NCI-H2107 treated with DMSO at 0.1 percent for 48 hours (cell line): ENCODE measurements at regions not wholly inside any gene's neighbourhood (a gene's known extent, or its start where the extent isn't known, plus 50 kb on each side); places are given as distances from the start of the nearest gene placed in this dataset.

Experiments used
- DNase-seq: peaks from one replicate; lab custom pipeline; 2025; ENCODE audit not compliant: unreplicated experiment; lab: John Stamatoyannopoulos, UW

- no peak for DNase-seq
Observed at GRCh38 chr3:152051501-152052404, 178.3 kb downstream of the SUCNR1 start.

DNA sequence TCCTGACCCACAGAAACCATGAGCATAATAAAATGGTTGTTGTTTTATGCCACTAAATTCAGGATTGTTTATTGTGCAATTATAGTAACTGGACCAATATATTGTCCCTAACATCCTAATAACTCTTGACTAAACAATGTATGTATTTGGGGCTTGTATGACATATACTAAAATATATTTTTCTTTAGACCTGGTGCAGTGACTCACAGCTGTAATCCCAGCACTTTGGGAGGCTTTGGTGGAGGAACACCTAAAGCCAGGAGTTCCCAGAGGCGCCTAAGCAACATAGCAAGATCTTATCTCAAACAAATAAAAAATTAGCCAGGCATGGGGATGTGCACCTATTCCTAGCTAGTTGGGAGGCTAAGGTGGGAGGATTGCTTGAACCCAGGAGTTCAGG, 180.4 kb downstream of the SUCNR1 start:
- DNase-seq: no peak

DNA sequence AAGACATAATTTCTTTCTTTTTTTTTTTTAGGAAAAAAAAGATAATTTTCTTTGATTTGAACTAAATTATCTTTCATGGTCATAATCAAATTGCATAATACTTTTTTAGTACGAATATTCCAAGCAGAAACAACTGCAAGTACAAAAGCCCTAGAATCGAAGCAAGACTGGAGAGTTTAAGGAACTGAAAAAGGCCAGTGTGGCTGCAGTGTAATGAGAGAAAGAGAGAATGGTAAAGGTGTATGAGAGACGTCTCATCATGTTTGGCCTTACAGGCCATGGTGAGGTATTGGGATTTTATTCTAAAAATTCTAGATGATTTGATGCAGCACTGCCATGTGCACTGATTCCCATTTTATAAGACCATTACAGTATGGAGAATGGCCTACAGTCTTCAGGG, 180.9 kb downstream of the SUCNR1 start:
- no peak for DNase-seq

- DNase-seq: no peak
Observed at GRCh38 chr3:152056073-152056472, 182.6 kb downstream of the SUCNR1 start.

DNA sequence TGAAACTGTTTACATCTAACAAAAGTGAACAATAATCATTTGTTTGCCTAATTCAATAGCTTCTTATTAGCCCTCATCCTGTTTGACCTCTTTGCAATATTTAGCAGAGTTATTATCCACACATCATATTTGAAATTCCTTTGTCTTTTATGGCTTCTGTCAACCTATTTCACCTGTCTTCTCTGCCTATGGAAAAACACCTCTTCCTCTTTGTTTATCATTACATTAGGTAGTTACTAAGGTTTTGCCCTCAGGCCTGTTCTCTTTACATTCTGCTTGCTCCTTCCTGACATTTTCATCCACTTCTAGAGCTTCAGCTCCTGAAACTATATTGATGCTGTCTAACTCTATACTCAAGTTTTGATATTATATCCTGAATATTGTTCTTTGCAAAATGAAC, 183.0 kb downstream of the SUCNR1 start:
- no peak for DNase-seq

DNA sequence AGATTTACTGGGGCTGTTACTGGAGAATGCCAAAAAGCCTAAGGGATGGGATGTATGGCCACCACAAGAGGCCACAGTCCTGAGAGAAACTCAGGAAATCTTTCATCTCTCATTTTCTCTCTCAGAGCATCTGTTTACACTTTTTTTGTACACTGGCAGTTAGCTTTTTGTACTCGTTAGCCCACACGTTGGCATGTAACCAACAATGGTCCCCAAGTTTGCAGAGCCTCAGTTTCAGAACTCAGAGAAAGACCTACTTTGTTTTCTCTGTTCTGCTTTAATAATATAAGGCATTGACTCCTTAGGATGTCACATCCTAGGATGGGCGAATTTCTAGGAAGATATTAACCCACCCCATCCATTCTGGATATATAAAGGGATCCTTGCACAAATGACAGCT, 183.5 kb downstream of the SUCNR1 start:
- DNase-seq: no peak

- DNase-seq: no peak
Observed at GRCh38 chr3:152058856-152059255, 185.4 kb downstream of the SUCNR1 start.

DNA sequence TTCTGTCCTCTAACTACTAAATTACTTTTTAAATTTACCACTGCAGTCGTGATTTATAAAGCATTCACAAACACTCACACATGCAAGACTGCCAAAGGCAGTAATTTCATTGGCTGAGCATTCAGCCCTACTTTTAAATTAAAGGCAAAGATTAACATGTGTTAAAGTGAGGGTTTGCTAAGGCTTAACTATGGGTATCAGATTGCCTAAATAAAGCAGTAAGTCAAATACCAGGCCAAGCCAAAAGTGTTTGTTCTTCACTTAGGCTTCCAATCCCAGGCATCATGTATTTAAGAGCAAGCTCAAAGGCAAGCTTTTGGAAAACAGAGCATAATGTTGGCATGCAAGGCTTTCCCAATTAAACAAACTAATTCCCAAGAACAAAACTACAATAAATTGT, 187.3 kb downstream of the SUCNR1 start:
- peak; percentile 36 for DNase-seq

GRCh38 chr3:152061296-152061695, 187.9 kb downstream of the SUCNR1 start:
- no peak for DNase-seq

DNA sequence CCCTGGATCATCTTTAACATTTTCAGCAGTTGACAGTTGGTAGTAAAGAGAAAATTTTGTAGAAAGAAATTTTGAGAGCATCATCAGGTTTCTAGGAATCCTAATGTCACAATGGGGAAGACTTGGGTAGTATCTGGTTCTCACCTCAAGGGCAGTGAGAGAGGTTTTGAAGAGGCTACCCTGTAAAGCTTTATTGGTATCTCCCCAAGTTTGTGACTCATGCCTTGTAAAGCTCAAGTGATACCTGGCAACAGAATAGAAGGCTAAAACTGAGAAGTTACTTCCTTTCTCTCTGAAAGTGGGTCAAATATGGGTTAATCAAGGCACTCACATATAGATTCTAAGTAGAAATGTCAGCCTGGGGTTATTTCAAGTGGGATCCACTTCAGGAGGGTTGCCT, 196.4 kb downstream of the SUCNR1 start:
- no peak for DNase-seq

DNA sequence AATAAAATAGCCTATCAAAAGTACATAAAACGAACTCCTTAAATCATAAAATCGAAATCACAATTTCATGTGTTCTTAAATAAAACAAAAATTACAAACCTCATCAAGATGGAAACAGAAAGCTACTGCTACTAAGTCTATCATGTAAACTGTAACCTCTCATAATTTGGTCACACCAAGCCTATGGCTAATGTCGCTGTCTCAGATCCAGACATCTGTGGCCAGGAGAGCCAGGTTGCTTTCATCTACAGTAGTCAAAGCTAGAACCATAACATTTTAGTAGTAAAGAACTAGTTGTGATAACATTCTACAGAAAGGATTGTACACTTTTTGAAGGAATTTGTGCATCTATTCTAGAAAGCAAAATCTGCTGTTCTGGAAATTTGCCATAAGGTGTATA, 197.4 kb upstream of the MBNL1 start:
- no peak for DNase-seq

DNA sequence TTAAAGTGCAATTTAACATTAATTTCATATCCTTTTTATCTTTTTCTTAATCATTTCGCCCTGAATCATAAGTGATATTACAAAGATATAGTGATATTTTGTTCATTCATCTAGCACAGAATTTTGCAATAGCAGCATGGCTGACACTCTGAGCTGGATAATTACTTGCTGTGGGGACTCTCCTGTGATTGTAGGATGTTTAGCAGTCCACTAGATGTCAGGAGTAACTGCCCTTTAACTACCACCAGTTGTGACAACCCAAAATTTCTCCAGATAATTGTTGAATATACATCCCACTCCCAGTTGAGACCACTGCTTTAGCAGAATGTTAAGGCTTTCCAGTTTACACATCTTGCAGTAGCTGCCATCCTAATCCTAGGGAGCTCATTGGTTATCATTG, 196.8 kb upstream of the MBNL1 start:
- peak; percentile 63 for DNase-seq

DNA sequence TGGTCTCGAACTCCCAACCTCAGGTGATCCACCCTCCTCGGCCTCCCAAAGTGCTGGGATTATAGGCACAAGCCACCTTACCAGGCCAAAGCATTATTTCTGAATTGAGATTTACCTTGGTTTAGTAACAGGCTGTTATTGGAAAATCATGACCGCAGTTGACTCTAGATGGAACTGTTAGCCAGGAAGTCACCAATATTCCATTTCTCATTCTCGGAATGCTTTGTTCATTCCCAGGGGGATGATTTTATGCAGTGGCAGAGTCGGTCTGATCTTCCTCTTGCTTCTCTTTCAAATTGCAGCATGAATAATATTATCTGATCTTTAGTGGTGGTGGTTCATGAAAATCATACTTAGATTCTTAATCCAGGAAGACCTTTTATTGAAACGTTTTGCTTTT, 195.5 kb upstream of the MBNL1 start:
- peak; percentile 10 for DNase-seq

GRCh38 chr3:152076148-152076547, 192.6 kb upstream of the MBNL1 start:
- DNase-seq: no peak

- DNase-seq: no peak
Observed at GRCh38 chr3:152079980-152080379, 188.7 kb upstream of the MBNL1 start.

DNA sequence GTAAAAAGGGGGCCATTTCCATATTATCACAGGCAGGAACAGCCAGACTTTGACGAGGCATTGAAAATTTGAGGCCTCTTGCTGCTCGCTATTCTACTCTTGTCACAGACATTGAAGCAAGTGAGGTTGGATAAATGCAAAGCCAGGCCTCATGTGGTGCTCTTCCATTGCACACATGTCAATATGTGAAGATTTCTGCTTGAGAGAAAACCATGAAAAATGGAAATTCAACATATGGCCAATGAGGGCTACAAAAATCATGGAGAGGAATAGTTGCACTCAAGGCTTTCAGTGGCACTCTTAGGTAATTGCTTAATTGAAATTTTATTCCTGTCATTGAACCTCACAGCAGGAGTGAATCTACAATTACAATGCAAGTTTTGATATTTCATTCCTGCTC, 185.6 kb upstream of the MBNL1 start:
- DNase-seq: peak; percentile 94

GRCh38 chr3:152084441-152085158, 184.1 kb upstream of the MBNL1 start:
- no peak for DNase-seq

DNA sequence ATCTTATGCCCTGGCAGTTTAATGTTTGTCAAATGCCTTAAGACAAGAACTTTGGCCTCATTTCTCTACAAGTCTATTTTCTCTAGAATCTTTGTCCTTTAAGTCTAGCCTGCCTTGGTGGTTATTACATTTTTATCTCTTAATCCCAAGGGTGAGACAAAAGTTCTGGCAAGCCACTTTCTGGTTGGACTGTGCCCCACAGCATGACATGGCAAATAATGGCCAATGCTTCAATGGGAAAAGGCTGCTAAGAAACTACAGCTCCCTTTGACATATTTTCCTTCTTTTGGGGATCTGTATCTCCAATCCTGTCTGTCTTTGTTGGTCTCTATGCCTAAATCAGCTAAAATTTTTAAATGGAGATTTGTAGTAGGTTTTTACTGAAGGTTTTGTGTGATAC, 181.6 kb upstream of the MBNL1 start:
- DNase-seq: no peak

DNA sequence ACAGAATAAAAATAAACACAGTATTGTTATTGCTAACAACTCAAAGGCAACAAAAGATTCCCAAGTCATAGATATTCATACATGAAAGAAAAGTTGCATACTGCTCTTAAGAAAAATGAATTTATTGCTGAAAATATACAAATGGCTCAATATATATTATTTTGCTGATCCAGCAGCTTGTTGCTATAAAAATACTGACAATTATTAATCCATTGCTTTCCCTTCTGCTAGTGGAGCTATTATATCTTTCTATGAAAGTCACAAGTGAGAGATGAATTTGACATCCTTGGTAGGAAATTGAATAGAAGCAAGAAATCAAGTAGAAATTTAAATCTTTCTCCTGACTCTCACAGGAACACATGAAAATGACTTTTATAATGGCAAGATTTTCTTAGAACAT, 179.2 kb upstream of the MBNL1 start:
- DNase-seq: no peak

DNA sequence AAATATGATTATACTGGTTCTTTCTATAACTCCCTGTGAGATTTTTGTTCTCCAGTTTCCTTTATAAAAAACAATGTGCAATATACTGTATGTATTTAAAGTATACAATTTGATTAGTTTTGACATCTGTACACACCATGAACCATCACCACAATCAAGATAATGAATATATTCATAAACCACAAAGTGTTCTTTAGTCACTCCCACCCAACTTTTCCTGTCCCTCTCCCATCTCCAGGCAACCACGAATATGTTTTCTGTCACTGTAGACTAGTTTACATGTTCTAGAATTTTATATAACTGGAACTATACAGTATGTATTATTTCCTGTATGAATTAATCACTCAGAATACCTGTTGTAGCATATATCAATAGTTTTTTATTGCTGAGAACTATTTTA, 177.0 kb upstream of the MBNL1 start:
- DNase-seq: no peak

- no peak for DNase-seq
Observed at GRCh38 chr3:152093901-152094300, 174.8 kb upstream of the MBNL1 start.

- DNase-seq: no peak
Observed at GRCh38 chr3:152094406-152094805, 174.3 kb upstream of the MBNL1 start.
